B cell (primary cell): ENCODE measurements at regions not wholly inside any gene's neighbourhood (a gene's known extent, or its start where the extent isn't known, plus 50 kb on each side); places are given as distances from the start of the nearest gene placed in this dataset.

Experiments
- ATAC-seq: fragments of 200-7000 bp; cut with Tn5 transposase; one replicate; pipeline ENCODE4 v1.10.0; 2021; ENCODE audit warnings: low read depth, mild to moderate bottlenecking, moderate number of reproducible peaks, moderate library complexity
- CTCF ChIA-PET: fragments of 350-600 bp; sonication (Branson Sonifier 250); formaldehyde crosslinking; loops from one replicate; lab custom pipeline; 2021; ENCODE audit warnings: antibody characterized with exemption, inconsistent platforms; lab: Charles Lee
- POLR2A ChIA-PET: fragments of 350-600 bp; sonication (Branson Sonifier 250); formaldehyde crosslinking; loops from one replicate; lab custom pipeline; 2021; ENCODE audit warnings: antibody characterized with exemption; lab: Charles Lee
- DNase-seq: peaks from one replicate; pipeline ENCODE4 v3.0.0; 2013
- H2AFZ ChIP-seq: 2 replicates; pipeline ENCODE4 v1.6.1; 2012; ENCODE audit warnings: mild to moderate bottlenecking, low read depth, low read length; ENCODE audit not compliant: insufficient read depth, poor library complexity, severe bottlenecking
- H3K27ac ChIP-seq, 2 donors: 1 replicate in 1 of 2; 2 replicates in 1 of 2; pipeline ENCODE4 v1.5.1; 2012 to 2013; ENCODE audit warnings: low read length in 2 of 2, mild to moderate bottlenecking in 2 of 2, moderate library complexity in 1 of 2
- H3K27me3 ChIP-seq, 4 experiments: fragments of 200-600 bp in 1 of 4; sonication (generic) in 1 of 4; replicated peaks in 1 of 4; 1 replicate in 2 of 4; 2 replicates in 2 of 4; pipeline versions ENCODE4 v1.6.1 to v1.7.0; 2013 to 2016; ENCODE audit warnings: low read length in 3 of 4, mild to moderate bottlenecking in 2 of 4, mixed read lengths in 1 of 4, moderate library complexity in 1 of 4; ENCODE audit not compliant: insufficient read depth in 4 of 4, control insufficient read depth in 3 of 4; ENCODE audit errors: control extremely low read depth in 1 of 4
- H3K36me3 ChIP-seq, 2 experiments: replicated peaks in 1 of 2; 1 replicate in 1 of 2; 2 replicates in 1 of 2; pipeline versions ENCODE4 v1.6.1 to v1.7.1; 2013; ENCODE audit warnings: low read length in 1 of 2; ENCODE audit not compliant: insufficient read depth in 2 of 2, control insufficient read depth in 1 of 2; ENCODE audit errors: control extremely low read depth in 1 of 2, extremely low read depth in 1 of 2
- H3K4me1 ChIP-seq, 2 donors: fragments of 200-600 bp in 1 of 2; sonication (generic) in 1 of 2; 1 replicate in 1 of 2; 2 replicates in 1 of 2; pipeline versions ENCODE4 v1.5.1 to v1.6.1; 2013 to 2017; ENCODE audit warnings: low read length in 2 of 2; ENCODE audit not compliant: control insufficient read depth in 2 of 2, insufficient read depth in 2 of 2
- H3K4me2 ChIP-seq: replicated peaks from 2 replicates; pipeline ENCODE3; 2012; ENCODE audit warnings: mild to moderate bottlenecking, low read depth, low read length; ENCODE audit not compliant: poor library complexity, severe bottlenecking
- H3K4me3 ChIP-seq, 5 experiments: fragments of 200-600 bp in 1 of 5; sonication (generic) in 1 of 5; 1 replicate in 3 of 5; 2 replicates in 2 of 5; pipeline versions ENCODE4 v1.5.1 to v1.7.0; 2011 to 2016; ENCODE audit warnings: low read length in 4 of 5, mild to moderate bottlenecking in 4 of 5, low read depth in 2 of 5, control low read depth in 1 of 5, moderate library complexity in 1 of 5; ENCODE audit not compliant: insufficient read depth in 1 of 5; ENCODE audit errors: control extremely low read depth in 1 of 5, extremely low read depth in 1 of 5
- H3K79me2 ChIP-seq: fragments of 200-600 bp; sonication (generic); one replicate; pipeline ENCODE4 v1.6.0; 2016; ENCODE audit warnings: low read length; ENCODE audit not compliant: control insufficient read depth, insufficient read depth
- H3K9ac ChIP-seq: fragments of 200-600 bp; sonication (generic); 2 replicates; pipeline ENCODE4 v1.6.1; 2017; ENCODE audit warnings: mild to moderate bottlenecking, low read length, moderate library complexity
- H3K9me3 ChIP-seq, 3 donors: one replicate each; pipeline versions ENCODE4 v1.6.1 to v1.7.1; 2013; ENCODE audit warnings: low read length in 2 of 3; ENCODE audit not compliant: control insufficient read depth in 2 of 3, insufficient read depth in 1 of 3; ENCODE audit errors: control extremely low read depth in 1 of 3
- H4K20me1 ChIP-seq: 2 replicates; pipeline ENCODE4 v1.6.0; 2012; ENCODE audit warnings: mild to moderate bottlenecking, low read length; ENCODE audit not compliant: insufficient read depth, control insufficient read depth, poor library complexity, severe bottlenecking
- H3K27ac Mint-ChIP-seq: one replicate; pipeline ENCODE4 v1.8.0; 2021; ENCODE audit warnings: mixed read lengths
- H3K27me3 Mint-ChIP-seq: one replicate; pipeline ENCODE4 v1.8.0; 2021; ENCODE audit warnings: mixed read lengths
- H3K4me1 Mint-ChIP-seq: one replicate; pipeline ENCODE4 v1.8.0; 2021; ENCODE audit warnings: mixed read lengths
- H3K4me3 Mint-ChIP-seq: one replicate; pipeline ENCODE4 v1.8.0; 2021; ENCODE audit warnings: mixed read lengths
- H3K9me3 Mint-ChIP-seq: one replicate; pipeline ENCODE4 v1.8.0; 2022; ENCODE audit warnings: mixed read lengths; ENCODE audit not compliant: insufficient read depth
- CTCF ChIP-seq: fragments of 200-600 bp; IDR thresholded peaks from one replicate; pipeline ENCODE4 v1.8.0; 2022; ENCODE audit warnings: antibody characterized with exemption, mild to moderate bottlenecking
- EZH2 ChIP-seq: IDR thresholded peaks from 2 replicates; pipeline ENCODE4 v1.6.1; 2012; ENCODE audit warnings: borderline replicate concordance, low read depth, mild to moderate bottlenecking, moderate library complexity, low read length; ENCODE audit not compliant: insufficient read depth, poor library complexity, severe bottlenecking
- WGBS: methylation state at CpG from one replicate; pipeline ENCODE4 v1.1.5; 2013; ENCODE audit warnings: missing lambda C conversion rate; ENCODE audit not compliant: insufficient coverage; 5-methylcytosine and 5-hydroxymethylcytosine counted together
- intact Hi-C: fragments of 100-400 bp; cut with micrococcal nuclease; formaldehyde crosslinking; loops from one replicate; pipeline ENCODE4 v1.10.0; 2022

DNA sequence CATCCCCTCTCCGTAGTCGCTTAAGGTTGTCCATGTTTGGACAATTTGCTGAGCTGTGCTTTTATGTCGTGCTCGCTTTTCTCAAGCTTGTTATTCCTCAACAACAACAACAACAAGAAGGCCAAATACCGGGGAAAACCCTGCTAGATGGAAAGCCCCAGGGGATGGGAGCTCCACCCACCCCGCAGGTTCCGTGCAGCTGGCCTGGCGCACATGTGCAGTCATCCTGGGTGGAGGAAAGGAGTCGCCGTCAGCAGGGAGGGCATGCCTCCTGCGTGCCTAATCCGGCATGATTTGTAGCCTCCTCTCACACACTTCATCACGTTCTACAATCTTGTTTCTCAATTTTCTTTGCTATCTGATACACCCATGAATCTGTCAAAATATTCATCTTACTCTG, 87.4 kb upstream of the SALL3 start:
- CTCF ChIA-PET, result no interaction called here
- POLR2A ChIA-PET, result no interaction called here
- DNase-seq (no peak), ATAC-seq (no peak)
- Mint-ChIP-seq H3K9me3 (peaks cover 19% of the 10 kb centered on the region), H3K4me1 (no peaks in the 10 kb centered on the region), H3K27ac (no peak overlapping the region), H3K4me3 (no peak overlapping the region), H3K27me3 (no peaks in the 10 kb centered on the region)
- intact Hi-C loops, result no loop called here
- no peaks in the 10 kb centered on the region for H3K4me1 ChIP-seq
- H4K20me1 ChIP-seq, result no peaks in the 10 kb centered on the region
- H3K4me3 ChIP-seq, result no peak overlapping the region
- WGBS, result 87% methylated on average over 10 of the region's 13 CpGs
- no peak overlapping the region for H3K4me2 ChIP-seq
- H3K9ac ChIP-seq, result no peak overlapping the region
- H3K27me3 ChIP-seq, result no peaks in the 10 kb centered on the region
- TF ChIP-seq CTCF (no peak), EZH2 (no peak)
- no peaks in the 10 kb centered on the region for H3K36me3 ChIP-seq
- H3K79me2 ChIP-seq, result no peaks in the 10 kb centered on the region
- H2AFZ ChIP-seq, result no peak overlapping the region
- no peak overlapping the region for H3K27ac ChIP-seq
- H3K9me3 ChIP-seq, result peaks cover 2 to 33% (median 17%) of the 10 kb centered on the region in 3 donors

GRCh38 chr18:78892721-78893120, 86.9 kb upstream of the SALL3 start:
- Histone ChIP-seq H3K9ac (no peak overlapping the region), H3K36me3 (no peaks in the 10 kb centered on the region), H3K27ac (no peak overlapping the region), H3K4me3 (no peak overlapping the region), H3K4me2 (no peak overlapping the region), H3K79me2 (no peaks in the 10 kb centered on the region), H3K27me3 (no peaks in the 10 kb centered on the region), H4K20me1 (no peaks in the 10 kb centered on the region), H3K4me1 (no peaks in the 10 kb centered on the region), H2AFZ (no peak overlapping the region), H3K9me3 (peaks cover 2 to 33% (median 17%) of the 10 kb centered on the region in 3 donors)
- Mint-ChIP-seq H3K27ac (no peak overlapping the region), H3K4me1 (no peaks in the 10 kb centered on the region), H3K4me3 (no peak overlapping the region), H3K9me3 (peaks cover 16% of the 10 kb centered on the region), H3K27me3 (no peaks in the 10 kb centered on the region)
- WGBS, result 82% methylated on average over 5 of the region's 5 CpGs
- ChIA-PET CTCF (no interaction called here), POLR2A (no interaction called here)
- intact Hi-C loops, result no loop called here
- TF ChIP-seq EZH2 (no peak), CTCF (no peak)
- no peak for ATAC-seq
- no peak for DNase-seq
